Left renal cortex interstitium (tissue), 4 donors: ENCODE measurements at regions not wholly inside any gene's neighbourhood (a gene's known extent, or its start where the extent isn't known, plus 50 kb on each side); places are given as distances from the start of the nearest gene placed in this dataset.
A peak's percentile ranks its signal among the peaks of the same experiment; 100 is the strongest.

Source experiments
- DNase-seq, 4 donors: peaks; one replicate each; pipeline ENCODE4 v3.0.0-alpha.2; 2013; ENCODE audit warnings: low read depth in 4 of 4, low spot score in 2 of 4, missing footprints in 1 of 4

DNA sequence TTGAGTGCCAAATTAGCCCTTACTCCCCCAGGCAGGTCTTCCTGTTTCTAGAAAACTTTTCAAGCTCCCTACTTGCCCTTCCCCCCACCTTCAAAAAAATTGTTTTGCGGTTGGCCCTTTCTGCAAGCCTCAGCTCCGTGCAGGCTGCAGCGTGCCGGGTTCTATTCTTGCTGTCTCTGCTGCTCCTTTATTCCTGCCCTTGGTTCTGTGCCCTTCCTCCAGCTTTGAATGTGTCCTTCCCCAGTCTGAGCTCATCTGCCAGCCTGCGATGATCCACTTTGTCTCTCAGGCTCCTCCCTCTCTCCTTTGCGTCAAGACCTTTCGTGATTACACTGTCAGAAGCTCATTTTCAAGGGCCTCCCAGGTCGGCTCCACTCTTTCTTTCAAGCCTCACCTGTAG lies 98.6 kb downstream of the IRF2BPL start:
- no peak for DNase-seq

DNA sequence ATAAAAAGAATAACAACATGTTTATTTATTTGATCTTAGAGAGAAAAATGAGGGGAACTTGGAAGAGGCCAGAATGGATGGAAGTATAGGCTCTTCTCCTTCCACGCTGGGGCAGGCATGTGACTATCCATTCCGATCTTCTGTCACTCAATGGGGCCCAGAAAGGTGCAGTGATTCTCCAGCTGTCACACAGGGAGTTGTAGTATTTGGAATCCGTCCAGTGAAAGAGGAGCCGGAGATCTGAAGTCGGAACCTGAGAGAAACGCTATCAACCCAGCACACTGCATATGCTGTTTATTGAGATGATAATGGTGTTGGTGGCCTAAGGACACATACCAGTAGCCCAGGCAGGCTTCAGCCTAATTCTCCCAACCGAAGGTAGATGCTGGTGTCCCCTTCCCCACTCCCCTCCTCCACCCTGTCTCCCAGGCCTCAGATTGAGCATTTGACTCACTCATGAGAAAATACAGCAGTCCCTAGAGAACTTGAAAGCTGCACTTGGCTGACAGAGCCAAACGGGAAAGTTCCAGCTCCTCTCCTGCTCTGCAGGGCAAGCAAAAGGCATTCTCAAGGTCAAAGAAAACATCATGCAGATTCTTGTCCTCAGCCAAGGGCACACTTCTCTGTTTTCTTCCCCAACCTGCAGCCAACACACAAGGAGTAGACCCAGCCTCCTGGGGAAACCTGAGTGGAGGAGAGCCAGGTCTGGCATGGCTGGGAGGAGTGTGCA lies 100.4 kb downstream of the IRF2BPL start:
- DNase-seq: no peak

DNA sequence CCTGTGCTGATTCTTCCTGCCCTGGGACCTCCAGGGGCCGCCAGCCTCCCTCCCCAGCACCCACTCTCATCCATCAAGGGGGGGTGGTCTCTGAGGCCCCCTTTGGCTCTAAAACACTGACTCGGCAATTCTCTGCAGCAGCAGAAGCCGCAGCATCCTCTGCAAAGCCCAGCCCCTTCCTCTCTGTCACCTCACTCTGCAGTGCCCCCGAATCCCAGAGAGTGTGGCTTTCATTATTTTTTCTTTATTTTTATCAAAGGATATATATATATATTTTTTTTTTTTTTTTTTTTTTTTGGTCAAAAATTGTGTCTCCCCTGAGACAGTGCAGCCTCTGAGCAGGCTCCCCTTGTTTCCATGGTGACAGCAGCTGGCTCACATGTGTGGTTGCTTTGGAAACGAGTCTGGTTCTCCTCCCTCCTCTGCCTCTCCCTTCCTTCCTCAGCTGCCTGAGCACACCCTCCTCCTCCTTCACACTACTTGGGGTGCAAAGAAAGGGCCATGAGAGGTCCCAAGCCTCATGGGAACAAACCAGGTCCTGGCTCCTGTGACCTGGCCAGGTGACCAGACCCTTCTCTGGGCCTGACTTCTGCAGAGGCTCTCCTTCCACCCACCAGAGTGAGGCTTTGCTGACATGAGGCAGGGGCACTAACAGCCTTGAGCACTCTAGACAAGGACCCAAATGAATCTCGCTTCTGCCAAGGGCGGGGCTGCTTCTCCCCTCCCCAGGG lies 100.5 kb downstream of the LRRC74A start:
- DNase-seq: no peak

- DNase-seq: no peak
Observed at GRCh38 chr14:76925097-76925441, 98.9 kb downstream of the LRRC74A start.

GRCh38 chr14:76924371-76925096 lies 98.3 kb downstream of the LRRC74A start:
- DNase-seq: peak in 1 of 4 donors; percentile 87

- no peak for DNase-seq
Observed at GRCh38 chr14:76923431-76924370, 97.5 kb downstream of the LRRC74A start.

DNA sequence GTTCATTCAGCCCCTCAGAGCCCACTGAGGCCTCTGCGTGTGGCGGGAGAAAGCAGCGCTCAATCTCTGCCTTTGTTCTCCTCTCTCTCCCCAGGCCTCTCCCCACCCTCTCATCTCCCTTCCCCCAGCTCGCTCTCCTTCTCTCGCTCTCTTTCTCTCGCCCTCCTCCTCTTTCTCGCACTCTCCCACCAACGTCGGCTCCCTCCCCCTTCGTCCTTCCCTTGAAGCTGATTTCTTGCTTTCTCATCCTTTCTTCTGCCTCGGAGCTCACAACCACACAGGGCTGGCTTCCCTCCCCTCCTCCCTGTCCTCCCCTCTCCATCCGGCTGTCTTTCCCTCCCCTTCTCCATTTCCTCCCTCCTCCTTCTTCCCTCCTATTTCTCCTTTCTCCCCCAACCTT lies 96.4 kb downstream of the LRRC74A start:
- no peak for DNase-seq

DNA sequence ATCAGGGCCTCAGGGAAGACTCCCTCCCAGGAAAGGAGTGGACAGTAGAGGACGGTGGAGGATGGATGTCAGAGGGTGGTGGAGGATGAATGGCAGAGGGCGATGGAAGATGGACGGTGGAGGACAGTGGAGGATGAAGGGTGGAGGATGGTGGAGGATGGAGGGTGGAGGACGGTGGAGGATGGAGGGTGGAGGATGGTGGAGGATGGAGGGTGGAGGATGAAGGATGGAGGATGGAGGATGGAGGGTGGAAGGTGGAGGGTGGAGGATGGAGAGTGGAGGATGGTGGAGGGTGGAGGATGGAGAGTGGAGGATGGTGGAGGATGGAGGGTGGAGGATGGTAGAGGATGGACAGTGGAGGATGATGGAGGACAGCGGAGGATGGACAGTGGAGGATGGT lies 95.9 kb downstream of the LRRC74A start:
- no peak for DNase-seq

DNA sequence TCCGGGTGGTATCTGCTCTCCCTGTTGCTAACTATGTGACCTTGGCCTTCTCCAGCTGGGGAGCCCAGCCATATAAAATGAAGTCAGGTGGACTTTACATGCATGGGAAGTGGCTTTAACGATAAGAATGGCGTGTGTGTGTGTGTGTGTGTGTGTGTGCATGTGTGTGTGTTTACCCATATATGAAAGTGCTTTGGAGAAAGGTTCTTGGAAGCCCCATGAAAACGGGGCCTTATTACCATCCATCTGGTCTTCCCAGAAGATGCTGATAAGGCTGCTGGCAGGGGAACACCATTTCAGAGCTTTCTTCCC lies 94.8 kb downstream of the LRRC74A start:
- DNase-seq: no peak

GRCh38 chr14:76920331-76921087 lies 94.3 kb downstream of the LRRC74A start:
- DNase-seq: no peak

GRCh38 chr14:76919431-76920330 lies 93.5 kb downstream of the LRRC74A start:
- DNase-seq: peak in 2 of 4 donors; percentile 81 to 91
